Activated naive CD8-positive, alpha-beta T cell treated with anti-CD3 and anti-CD28 coated beads, Interleukin-2, amount 50 U/mL, for 24 hours (primary cell): ENCODE measurements at regions not wholly inside any gene's neighbourhood (a gene's known extent, or its start where the extent isn't known, plus 50 kb on each side); places are given as distances from the start of the nearest gene placed in this dataset.
"Not testable (repeated sequence)": the region's sequence is repeated elsewhere in the genome, so short reads cannot be mapped to it uniquely, and the experiment has no call there.

Experiments
- ATAC-seq: fragments of 150-1000 bp; cut with Tn5 transposase; one replicate; pipeline ENCODE4 v1.10.0; 2021
- DNase-seq: peaks from one replicate; pipeline ENCODE4 v3.0.0; 2021
- H3K27ac Mint-ChIP-seq: one replicate; pipeline ENCODE4 v1.8.0; 2021; ENCODE audit warnings: mild to moderate bottlenecking, mixed read lengths
- H3K27me3 Mint-ChIP-seq: one replicate; pipeline ENCODE4 v1.8.0; 2021; ENCODE audit warnings: mixed read lengths
- H3K36me3 Mint-ChIP-seq: one replicate; pipeline ENCODE4 v1.8.0; 2021; ENCODE audit warnings: low read depth, mixed read lengths
- H3K4me1 Mint-ChIP-seq: one replicate; pipeline ENCODE4 v1.8.0; 2021; ENCODE audit warnings: mixed read lengths
- H3K4me3 Mint-ChIP-seq: one replicate; pipeline ENCODE4 v1.8.0; 2021; ENCODE audit warnings: mild to moderate bottlenecking, moderate library complexity, mixed read lengths
- H3K9me3 Mint-ChIP-seq: one replicate; pipeline ENCODE4 v1.8.0; 2021; ENCODE audit warnings: mixed read lengths

DNA sequence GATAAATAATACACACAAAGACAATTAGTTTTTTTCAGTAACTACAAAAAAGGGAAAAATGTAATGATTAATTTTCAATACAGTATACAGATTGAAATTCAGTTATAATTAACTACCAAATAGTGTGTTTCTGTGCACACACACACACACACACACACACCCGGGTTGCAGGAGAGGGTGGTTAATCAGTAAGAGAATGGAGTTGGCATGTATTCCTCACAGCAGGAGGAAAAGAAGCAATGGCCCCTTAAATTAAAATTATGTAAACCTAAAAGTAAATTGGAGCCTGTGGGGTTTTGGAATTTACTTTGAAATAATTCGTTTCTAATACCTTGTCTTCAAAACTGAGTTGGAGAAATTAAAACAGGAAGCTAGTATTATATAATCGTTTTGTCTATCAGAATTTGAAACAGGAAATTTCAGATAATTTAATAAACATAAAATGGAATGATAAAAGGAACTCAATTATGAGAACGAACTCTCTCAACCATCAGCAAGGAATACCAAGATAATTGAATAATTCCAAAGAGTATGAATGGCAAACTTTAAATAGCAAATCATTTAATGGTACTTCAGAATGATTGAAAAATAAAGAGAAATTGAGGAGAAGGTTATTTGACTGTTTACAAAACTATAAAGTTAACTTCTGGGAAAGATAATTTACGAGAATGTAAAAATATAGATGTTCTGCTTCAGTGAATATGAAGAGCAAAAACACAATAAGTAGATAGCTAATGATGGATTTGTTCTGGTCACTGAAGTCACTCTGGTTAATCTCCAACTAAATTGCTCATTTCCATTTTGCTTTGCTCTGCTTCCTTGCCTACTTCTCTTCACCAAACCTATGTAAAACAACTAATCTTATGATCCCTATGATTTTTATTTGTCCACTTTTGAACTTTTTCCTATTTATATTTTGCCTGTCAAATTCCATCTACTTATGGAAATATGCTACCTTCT, 547.9 kb upstream of the ZP4 start:
- DNase-seq (no peak), ATAC-seq (no peak)
- no peaks in the 10 kb centered on the region for H3K27me3 Mint-ChIP-seq
- H3K4me1 Mint-ChIP-seq: no peaks in the 10 kb centered on the region
- H3K36me3 Mint-ChIP-seq: no peaks in the 10 kb centered on the region
- no peak overlapping the region for H3K27ac Mint-ChIP-seq
- peaks cover 17% of the 10 kb centered on the region for H3K9me3 Mint-ChIP-seq
- H3K4me3 Mint-ChIP-seq: no peak overlapping the region

DNA sequence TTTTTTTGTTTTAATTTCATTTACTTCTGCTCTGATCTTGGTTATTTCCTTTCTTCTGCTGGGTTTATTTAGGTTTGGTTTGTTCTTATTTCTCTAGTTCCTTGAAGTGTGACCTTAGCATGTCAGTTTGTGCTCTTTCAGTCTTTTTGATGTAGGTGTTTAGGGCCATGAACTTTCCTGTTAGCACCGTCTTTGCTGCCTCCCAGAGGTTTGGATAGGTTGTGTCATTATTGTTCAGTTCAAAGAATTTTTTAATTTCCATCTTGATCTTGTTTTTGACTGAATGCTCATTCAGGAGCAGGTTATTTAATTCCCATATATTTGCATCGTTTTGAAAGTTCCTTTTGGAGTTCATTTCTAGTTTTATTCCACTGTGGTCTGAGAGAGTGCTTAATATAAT, 539.0 kb upstream of the ZP4 start:
- H3K9me3 Mint-ChIP-seq: peaks cover 31% of the 10 kb centered on the region
- not testable (repeated sequence) for H3K27me3 Mint-ChIP-seq, H3K27ac Mint-ChIP-seq, H3K36me3 Mint-ChIP-seq, DNase-seq, ATAC-seq, H3K4me1 Mint-ChIP-seq, H3K4me3 Mint-ChIP-seq

DNA sequence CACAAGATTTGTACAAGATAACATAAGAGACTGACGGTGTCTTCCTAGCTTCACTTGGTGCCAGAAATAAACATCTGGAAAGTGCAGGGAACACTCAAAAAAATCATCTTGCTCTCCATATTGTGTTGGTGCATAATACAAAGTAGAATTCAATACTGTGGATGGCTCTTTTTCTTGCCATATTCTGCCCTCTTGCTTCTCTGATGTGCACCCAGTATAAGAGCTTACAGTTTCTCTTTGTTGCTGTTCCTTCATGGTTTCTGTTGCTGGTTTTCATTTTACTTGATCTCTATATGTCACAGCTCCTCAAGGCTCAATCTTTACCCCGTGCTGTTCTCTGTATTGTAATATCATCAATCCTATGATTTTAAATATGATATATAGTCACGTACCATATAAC, 528.5 kb upstream of the ZP4 start:
- no peaks in the 10 kb centered on the region for H3K27me3 Mint-ChIP-seq
- H3K4me1 Mint-ChIP-seq: no peaks in the 10 kb centered on the region
- DNase-seq (no peak), ATAC-seq (no peak)
- no peak overlapping the region for H3K27ac Mint-ChIP-seq
- peaks cover 10% of the 10 kb centered on the region for H3K9me3 Mint-ChIP-seq
- H3K36me3 Mint-ChIP-seq: no peaks in the 10 kb centered on the region
- no peak overlapping the region for H3K4me3 Mint-ChIP-seq

DNA sequence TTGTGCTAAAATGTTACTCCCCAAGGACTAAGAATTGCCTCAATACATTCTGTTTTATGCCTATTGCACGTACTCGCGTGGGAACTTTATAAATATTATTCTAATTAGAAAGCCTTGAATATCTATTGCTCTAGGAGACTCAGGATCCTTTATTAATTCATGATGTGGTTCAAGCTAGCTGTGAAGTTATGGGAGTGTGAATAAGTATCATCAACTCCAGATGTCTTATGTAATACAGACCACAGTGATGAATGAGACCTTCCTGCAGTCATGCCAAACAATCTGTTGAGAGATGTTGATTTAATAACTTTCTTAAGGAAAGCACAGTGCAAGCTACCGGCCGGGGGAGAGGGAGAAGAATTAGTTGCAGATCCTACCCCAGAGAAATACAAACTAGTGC, 519.2 kb upstream of the ZP4 start:
- no peaks in the 10 kb centered on the region for H3K36me3 Mint-ChIP-seq
- H3K27me3 Mint-ChIP-seq: no peaks in the 10 kb centered on the region
- no peak overlapping the region for H3K4me3 Mint-ChIP-seq
- no peak for DNase-seq
- peaks cover 12% of the 10 kb centered on the region for H3K9me3 Mint-ChIP-seq
- H3K27ac Mint-ChIP-seq: no peak overlapping the region
- ATAC-seq: no peak
- H3K4me1 Mint-ChIP-seq: no peaks in the 10 kb centered on the region

DNA sequence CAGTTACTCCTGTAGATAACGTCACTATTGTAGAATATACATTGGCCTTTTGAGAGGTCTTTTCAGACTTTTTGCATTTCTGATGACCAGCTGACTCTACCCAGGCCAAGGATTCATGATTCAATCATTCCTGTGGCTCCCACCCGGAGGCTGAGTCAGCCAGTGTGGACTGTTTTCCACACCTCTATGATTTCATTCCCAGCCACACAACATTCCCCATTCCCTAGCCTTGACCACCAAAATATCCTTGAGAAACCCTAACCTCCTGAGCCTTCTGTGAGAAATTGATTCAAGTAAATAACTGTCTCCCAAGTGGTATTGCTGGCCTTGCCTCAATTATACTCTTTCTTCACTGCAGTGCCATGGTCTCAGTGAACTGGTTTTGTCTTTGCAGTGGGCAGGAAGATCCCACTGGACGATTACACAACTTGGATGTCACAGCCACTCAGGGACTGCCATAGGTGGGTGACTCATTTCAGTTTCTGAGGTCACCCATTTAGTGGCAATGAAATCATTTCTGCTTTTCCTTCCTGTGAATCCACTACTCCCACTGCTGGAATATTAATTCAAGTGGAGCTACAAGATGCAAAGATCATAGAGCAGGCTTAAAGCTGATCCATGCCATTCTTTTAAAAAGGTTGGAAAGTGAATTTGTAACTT, 518.6 kb upstream of the ZP4 start:
- ATAC-seq: no peak
- no peaks in the 10 kb centered on the region for H3K27me3 Mint-ChIP-seq
- DNase-seq: no peak
- H3K4me1 Mint-ChIP-seq: no peaks in the 10 kb centered on the region
- peaks cover 12% of the 10 kb centered on the region for H3K9me3 Mint-ChIP-seq
- no peak overlapping the region for H3K4me3 Mint-ChIP-seq
- no peaks in the 10 kb centered on the region for H3K36me3 Mint-ChIP-seq
- H3K27ac Mint-ChIP-seq: no peak overlapping the region

DNA sequence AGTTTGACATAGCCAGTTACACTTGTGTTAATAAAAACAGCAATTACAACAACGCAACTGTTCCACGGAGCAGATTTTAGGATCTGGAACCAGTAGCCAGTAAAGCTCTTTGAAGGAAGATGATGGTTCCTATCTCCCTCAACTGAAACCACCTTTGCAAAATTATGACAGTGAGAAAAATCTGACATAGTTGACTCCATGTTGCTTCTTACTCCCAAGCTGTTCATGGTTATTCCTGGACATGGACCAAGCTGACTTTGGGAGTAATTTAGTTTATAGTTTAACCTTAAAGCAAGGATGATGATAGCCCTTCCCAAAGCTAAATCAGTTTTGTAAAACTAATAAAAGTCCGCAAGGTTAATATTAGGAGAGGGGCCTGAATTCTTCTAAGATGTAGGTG, 518.0 kb upstream of the ZP4 start:
- H3K27me3 Mint-ChIP-seq: no peaks in the 10 kb centered on the region
- H3K4me1 Mint-ChIP-seq: no peaks in the 10 kb centered on the region
- no peak for ATAC-seq
- no peak overlapping the region for H3K4me3 Mint-ChIP-seq
- no peaks in the 10 kb centered on the region for H3K36me3 Mint-ChIP-seq
- H3K27ac Mint-ChIP-seq: no peak overlapping the region
- no peak for DNase-seq
- peaks cover 10% of the 10 kb centered on the region for H3K9me3 Mint-ChIP-seq

DNA sequence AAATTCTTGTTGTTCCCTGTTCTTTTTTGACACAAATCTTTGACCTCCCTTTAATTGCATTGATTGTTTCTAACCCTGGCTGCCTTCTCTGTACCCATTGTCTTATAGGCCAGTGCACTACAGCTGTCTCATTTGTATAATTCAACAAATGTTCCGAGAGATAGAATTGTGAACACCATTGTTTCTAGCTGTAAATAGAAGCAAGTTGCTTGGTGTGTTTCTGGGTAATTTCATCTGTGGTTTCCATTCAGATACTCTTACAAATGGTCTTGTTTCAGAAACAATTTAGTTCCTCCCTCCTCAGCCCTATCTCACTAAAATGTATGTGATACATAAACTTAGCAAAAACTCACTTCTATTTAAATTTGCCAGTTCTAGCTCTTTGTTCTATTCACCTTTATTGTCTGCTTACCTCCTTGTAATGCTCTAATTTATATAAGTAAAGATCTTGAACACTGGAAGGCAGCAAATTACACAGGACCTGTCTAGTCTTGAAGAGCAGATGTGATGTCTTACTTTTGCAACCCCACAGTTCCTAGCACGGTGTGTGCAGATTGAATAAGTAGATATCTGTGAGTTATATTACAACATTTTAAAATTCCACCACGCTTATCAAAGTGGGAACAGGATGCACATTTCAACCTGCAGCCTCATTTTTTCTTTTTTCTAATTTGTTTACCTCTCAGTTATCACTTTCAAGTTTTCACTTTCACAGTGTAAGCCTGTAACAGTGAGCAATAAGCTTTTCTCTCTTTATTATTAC, 515.6 kb upstream of the ZP4 start:
- H3K4me1 Mint-ChIP-seq: no peaks in the 10 kb centered on the region
- ATAC-seq (no peak), DNase-seq (no peak)
- H3K27me3 Mint-ChIP-seq: no peaks in the 10 kb centered on the region
- H3K27ac Mint-ChIP-seq: no peak overlapping the region
- no peak overlapping the region for H3K4me3 Mint-ChIP-seq
- H3K9me3 Mint-ChIP-seq: peaks cover 4% of the 10 kb centered on the region
- no peaks in the 10 kb centered on the region for H3K36me3 Mint-ChIP-seq

DNA sequence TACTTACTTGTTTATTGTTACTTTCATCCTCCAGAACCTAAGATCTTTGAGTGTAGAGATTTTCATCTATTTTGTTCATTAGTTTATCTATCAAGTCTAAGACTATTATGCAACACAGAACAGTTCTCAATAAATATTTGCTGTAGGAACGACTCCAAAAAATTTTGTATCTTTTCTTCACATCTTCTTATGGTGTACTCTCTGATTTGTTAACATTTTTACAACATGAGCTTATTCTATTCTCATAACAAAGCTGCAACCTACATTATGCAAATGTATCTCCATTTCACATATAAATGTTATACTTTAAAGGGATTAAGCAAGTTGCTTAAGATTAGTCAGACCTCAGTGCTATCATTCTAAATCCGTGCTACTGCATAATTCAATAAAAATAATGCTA, 514.2 kb upstream of the ZP4 start:
- ATAC-seq (no peak), DNase-seq (no peak)
- no peak overlapping the region for H3K27ac Mint-ChIP-seq
- H3K4me1 Mint-ChIP-seq: no peaks in the 10 kb centered on the region
- no peaks in the 10 kb centered on the region for H3K36me3 Mint-ChIP-seq
- H3K4me3 Mint-ChIP-seq: no peak overlapping the region
- H3K9me3 Mint-ChIP-seq: peaks cover 4% of the 10 kb centered on the region
- no peaks in the 10 kb centered on the region for H3K27me3 Mint-ChIP-seq

DNA sequence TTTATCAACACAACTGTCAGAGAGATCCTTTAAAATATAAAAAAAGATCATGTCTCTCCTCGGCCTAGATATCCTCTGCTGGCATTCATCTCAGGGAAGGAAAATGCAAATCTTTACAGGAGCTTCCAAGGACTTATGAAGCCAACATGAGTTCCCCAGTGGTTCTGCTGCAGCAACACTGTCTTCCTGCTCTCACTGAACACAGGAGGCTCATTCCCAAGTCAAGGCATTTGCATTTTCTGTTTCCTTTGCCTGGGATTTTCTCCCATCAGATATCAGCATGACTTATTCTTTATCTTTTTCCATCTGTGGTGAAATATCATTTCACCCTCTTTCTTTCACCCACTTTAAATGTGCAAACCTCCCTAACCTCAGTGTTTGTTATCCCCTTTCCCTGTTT, 513.8 kb upstream of the ZP4 start:
- Mint-ChIP-seq H3K9me3 (peaks cover 4% of the 10 kb centered on the region), H3K27ac (no peak overlapping the region), H3K4me3 (no peak overlapping the region), H3K4me1 (no peaks in the 10 kb centered on the region), H3K27me3 (no peaks in the 10 kb centered on the region), H3K36me3 (no peaks in the 10 kb centered on the region)
- ATAC-seq (no peak), DNase-seq (no peak)

DNA sequence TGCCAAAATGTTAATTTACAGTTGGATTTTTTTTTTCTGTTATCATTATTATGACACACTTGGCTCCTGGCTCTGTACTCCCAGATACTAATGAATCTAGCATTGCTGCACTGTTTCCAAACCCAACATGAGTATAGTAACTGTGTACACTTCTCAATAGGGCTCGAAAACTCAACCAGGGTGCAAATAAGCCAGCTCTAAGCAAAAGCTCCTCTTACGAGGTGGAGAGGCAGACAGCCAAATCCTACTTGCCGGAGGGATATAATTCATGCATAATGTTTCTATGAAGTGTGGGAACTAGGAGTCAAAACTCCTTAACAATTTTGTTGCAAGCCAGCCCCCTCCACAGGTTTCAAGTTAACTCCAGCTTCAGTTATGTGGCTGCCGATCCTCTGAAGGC, 510.4 kb upstream of the ZP4 start:
- ATAC-seq (no peak), DNase-seq (no peak)
- Mint-ChIP-seq H3K36me3 (no peaks in the 10 kb centered on the region), H3K9me3 (no peaks in the 10 kb centered on the region), H3K4me1 (no peaks in the 10 kb centered on the region), H3K27ac (no peak overlapping the region), H3K4me3 (no peak overlapping the region), H3K27me3 (no peaks in the 10 kb centered on the region)

DNA sequence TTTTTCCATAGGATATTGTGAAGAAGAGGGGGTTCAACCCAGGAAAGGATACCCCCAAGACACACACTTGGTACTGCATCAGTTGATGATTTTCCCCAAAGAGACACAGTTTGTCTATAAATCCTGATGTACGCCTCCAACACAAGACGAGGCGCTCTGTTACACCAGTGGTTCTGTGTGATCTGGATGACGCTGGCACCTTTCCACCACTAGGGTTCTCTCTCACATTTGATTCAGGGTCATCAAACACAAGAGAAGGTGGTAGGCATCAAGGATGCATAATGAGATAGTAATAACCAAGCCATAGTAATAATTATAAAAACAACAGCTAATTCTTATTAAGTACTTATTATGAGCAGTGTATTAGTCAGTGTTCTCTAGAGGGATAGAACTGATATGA, 508.8 kb upstream of the ZP4 start:
- H3K27me3 Mint-ChIP-seq: no peaks in the 10 kb centered on the region
- H3K36me3 Mint-ChIP-seq: no peaks in the 10 kb centered on the region

DNA sequence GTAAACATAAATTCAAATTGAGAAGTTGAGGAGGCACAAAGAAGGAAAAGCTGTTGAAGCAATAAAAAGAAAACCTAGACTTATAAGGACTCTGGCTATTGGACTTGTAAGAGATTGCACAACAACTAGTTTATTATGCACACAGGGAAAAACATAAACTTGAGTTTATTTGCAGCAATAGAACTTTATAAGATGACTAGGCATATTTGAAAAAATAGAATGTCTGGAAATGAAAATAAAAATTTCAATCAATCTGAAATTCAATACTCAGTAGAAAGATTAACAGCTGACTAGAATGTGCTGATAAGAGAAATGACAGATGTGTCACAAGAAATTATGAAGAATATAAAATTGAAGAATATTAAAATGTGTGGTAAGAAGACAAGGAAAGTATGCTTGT, 505.4 kb upstream of the ZP4 start:
- H3K36me3 Mint-ChIP-seq: no peaks in the 10 kb centered on the region
- no peaks in the 10 kb centered on the region for H3K9me3 Mint-ChIP-seq
- no peaks in the 10 kb centered on the region for H3K27me3 Mint-ChIP-seq
- no peak overlapping the region for H3K4me3 Mint-ChIP-seq
- H3K27ac Mint-ChIP-seq: no peak overlapping the region
- ATAC-seq: no peak
- no peaks in the 10 kb centered on the region for H3K4me1 Mint-ChIP-seq
- DNase-seq: no peak

More for the DNA sequence above, 508.8 kb upstream of the ZP4 start:
- ATAC-seq (no peak), DNase-seq (no peak)
- Mint-ChIP-seq H3K27ac (no peak overlapping the region), H3K9me3 (no peaks in the 10 kb centered on the region), H3K4me1 (no peaks in the 10 kb centered on the region), H3K4me3 (no peak overlapping the region)

DNA sequence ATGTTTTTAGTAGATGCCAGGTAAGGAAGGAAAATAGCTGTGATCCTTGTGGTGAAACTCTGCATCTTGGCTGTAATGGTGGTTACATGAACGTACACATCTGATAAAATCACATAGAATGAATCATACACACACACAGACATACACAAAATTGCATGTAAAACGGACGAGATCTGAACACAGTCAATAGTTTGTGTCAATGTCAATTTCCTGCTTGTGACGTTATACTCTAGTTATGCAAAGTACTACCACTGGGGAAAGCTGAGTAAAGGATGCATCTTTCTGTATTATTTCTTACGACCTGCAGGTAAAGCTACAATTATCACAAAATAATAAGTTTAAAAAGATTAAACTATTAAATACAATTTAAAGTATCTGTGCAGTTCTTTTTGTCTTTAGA, 493.7 kb upstream of the ZP4 start:
- Mint-ChIP-seq H3K36me3 (no peaks in the 10 kb centered on the region), H3K9me3 (no peaks in the 10 kb centered on the region), H3K4me1 (no peaks in the 10 kb centered on the region), H3K27ac (no peak overlapping the region), H3K27me3 (no peaks in the 10 kb centered on the region), H3K4me3 (no peak overlapping the region)
- ATAC-seq: no peak
- DNase-seq: no peak

DNA sequence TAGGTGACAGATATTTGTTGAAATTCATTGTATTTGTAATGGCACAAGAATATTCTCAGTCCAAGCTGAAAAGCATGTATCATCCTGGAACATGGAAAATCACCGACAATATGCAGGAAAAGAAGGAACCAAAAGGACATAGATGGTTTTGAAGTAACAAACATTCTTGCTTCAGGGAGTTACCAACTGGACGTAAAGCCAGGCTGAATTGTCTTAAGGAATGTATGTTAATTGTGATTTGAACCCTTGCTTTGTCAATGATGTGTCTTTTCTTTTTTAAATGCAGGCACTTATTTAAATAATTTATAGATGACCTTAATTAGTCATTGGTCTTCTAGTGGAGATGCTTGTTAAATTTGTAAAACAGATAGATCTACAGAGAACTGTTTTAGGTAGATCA, 489.4 kb upstream of the ZP4 start:
- no peaks in the 10 kb centered on the region for H3K27me3 Mint-ChIP-seq
- ATAC-seq (no peak), DNase-seq (no peak)
- H3K9me3 Mint-ChIP-seq: no peaks in the 10 kb centered on the region
- H3K27ac Mint-ChIP-seq: no peak overlapping the region
- H3K4me1 Mint-ChIP-seq: no peaks in the 10 kb centered on the region
- no peaks in the 10 kb centered on the region for H3K36me3 Mint-ChIP-seq
- H3K4me3 Mint-ChIP-seq: no peak overlapping the region

DNA sequence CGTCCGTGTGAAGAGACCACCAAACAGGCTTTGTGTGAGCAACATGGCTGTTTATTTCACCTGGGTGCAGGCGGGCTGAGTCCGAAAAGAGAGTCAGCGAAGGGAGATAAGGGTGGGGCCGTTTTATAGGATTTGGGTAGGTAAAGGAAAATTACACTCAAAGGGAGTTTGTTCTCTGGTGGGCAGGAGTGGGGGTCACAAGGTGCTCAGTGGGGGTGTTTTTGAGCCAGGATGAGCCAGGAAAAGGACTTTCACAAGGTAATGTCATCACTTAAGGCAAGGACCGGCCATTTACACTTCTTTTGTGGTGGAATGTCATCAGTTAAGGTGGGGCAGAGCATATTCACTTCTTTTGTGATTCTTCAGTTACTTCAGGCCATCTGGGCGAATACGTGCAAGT, 488.7 kb upstream of the ZP4 start:
- ATAC-seq, H3K27ac Mint-ChIP-seq, H3K4me1 Mint-ChIP-seq, H3K27me3 Mint-ChIP-seq, H3K36me3 Mint-ChIP-seq, DNase-seq, H3K4me3 Mint-ChIP-seq, H3K9me3 Mint-ChIP-seq: not testable (repeated sequence)
